ENCODE measurements at regions not wholly inside any gene's neighbourhood (a gene's known extent, or its start where the extent isn't known, plus 50 kb on each side); places are given as distances from the start of the nearest gene placed in this dataset.
"Not testable (repeated sequence)": the region's sequence is repeated elsewhere in the genome, so short reads cannot be mapped to it uniquely, and the experiment has no call there.

DNA sequence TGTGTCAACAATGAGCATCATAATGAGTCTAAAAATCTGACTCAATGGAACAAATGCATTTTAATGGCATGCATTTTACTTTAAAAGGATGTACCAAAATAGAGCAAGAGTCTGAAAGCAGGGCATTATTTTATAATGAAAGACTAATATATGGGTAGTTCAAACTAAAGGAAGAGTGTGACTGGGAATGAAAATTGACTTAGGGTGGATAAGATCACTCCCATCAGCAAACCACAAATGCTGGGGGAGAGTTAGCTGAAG lies 114.7 kb downstream of the SOX4 start:
- no peak for DNase-seq (ENCODE audit: low read depth in 3 of 3, low spot score in 2 of 3)

DNA sequence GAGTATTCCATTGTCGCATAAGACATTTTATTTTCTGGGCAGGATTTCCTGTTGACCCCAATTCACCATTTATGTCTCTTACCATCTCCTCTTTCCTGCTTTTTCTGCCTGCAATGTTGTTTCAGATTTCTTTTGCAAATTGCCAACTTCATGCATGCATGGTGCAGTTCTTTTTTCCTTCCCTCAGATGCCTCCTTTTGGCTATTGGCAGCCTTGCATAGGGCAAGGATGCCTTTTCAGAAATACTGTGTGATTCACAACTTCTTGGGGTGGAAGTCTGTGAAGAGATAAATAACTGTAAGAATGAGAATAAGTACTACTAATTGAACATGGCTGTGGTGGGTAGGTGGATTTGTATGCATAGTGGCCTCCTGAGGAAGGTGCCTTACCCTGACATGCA lies 116.7 kb downstream of the SOX4 start:
- DNase-seq (ENCODE audit: low read depth in 3 of 3, low spot score in 2 of 3): no peak

DNA sequence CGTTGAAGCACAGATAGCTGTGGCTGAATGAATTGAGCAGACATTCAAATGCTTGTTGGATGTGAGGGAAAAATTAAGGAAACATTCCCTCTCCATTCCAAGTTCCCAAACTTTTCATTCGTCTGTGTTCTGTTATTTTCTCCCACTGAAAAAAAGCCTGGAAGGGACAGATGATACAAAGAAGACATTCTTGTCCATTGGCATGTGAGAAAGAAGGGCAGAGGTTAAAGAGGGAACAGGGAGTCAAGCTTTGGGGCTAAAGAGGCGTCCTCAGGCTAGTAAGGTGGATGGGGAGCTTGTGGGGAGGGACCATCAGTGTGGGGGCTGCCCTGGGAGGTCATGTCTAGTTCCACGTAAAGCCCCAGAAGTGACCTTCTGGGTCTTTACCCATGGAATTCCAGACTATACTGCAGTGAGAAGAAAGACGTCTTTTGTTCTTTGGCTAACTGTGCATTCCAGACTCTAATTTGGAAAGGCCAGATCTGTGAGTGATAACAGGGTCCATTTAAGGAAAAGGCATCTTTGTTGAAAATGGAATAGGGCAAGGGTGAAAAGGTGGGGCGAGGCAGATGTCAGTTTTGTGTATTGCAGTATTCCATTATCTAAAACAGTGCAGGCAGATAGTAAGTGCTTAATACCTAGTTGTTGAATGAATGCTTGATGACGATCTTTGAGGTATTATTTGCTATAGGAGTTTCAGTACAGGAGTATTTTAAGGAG lies 117.5 kb downstream of the SOX4 start:
- no peak for DNase-seq (ENCODE audit: low read depth in 3 of 3, low spot score in 2 of 3)

DNA sequence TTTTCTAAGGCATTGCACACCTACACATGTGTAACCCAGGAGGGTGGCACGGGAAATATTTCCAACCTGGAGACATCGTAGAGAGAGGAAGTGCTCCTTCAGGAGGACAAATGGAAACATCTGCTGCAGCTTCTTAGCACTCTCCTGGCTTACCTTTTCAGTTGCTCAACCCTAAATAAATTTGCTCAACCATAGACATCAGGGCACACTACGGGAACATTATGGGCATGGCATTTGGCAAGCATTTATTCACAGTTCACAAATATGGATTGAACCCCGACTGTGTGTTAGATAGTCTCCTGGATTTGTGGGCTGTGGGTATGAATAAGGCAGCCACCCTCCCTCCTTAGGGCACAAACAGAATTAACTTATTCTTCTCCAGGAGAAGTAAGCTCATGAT lies 118.7 kb downstream of the SOX4 start:
- no peak for DNase-seq (ENCODE audit: low read depth in 3 of 3, low spot score in 2 of 3)

DNA sequence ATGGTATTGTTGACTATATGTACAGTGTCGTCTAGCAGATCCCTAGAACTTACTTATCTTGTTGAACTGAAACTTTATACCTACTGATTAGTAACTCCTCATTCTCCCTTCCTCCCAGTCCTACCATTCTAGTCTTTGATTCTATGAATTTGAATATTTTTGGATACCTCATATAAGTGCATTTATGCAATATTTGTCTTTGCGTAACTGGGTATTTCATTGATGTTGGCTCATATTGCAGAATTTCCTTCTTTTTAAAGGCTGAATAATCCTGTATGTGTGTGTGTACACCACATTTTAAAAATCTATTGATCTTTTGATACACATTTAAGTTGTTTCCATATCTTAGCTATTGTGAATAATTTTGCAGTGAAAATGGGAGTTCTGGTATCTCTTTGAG lies 119.9 kb downstream of the SOX4 start:
- DNase-seq (ENCODE audit: low read depth in 3 of 3, low spot score in 2 of 3): no peak

DNA sequence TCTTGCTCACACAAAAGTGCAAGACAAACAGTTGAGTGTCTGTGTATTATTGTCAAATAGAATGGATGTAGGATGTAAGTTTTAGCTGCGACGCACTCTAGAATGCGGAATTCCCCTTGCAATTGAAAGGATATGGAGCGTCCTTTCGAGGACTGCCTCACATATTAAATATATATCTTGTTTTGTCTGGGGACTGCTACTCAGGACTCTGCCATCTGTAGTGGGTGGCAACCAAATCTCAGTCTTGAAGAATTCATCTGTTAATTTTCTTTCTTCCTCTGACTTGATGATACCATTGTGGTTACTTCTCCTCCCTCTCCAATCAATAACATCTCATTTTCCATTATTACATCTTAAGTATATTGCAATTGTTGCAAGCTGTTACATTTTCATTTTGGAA lies 121.6 kb downstream of the SOX4 start:
- DNase-seq (ENCODE audit: low read depth in 3 of 3, low spot score in 2 of 3): no peak

DNA sequence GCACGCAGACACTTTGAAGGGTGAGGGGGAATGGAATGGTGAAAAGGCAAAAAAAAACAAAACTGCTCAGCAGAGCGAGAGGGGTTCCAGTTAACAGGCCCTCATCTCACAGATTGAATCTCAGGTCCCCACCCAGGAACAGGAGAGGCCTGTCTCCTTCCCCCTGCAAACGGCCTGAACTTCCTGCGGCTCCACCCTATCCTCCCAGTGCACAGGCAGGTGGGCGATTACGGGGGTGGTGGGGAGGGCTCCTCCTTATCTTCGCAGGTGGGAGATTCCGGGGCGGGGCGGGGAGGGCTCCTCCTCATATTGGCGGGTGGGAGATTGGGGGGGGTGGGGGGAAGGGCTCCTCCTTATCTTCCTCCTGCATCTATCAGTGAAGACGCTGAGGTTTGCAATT lies 129.0 kb downstream of the SOX4 start:
- no peak for DNase-seq (ENCODE audit: low read depth in 3 of 3, low spot score in 2 of 3)

DNA sequence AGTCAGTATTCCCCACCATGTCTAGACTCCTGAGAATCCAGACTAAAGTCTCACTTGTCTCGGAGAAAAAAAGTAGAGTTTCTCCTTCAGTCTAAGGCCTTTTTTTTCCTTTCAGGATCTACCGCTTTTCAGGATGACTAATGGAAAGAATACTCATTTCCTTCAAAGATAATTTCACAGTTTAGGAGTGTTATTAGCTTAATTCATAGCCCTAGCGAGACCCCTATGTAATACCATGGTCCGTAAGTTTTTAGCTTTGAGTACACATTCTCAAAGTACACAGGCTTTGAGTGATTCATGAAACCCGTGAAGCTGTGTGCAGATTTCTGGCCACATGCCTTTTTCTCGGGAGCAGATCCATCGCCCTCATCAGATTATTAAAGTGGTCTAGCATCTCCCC lies 133.1 kb downstream of the SOX4 start:
- no peak for DNase-seq (ENCODE audit: low read depth in 3 of 3, low spot score in 2 of 3)

DNA sequence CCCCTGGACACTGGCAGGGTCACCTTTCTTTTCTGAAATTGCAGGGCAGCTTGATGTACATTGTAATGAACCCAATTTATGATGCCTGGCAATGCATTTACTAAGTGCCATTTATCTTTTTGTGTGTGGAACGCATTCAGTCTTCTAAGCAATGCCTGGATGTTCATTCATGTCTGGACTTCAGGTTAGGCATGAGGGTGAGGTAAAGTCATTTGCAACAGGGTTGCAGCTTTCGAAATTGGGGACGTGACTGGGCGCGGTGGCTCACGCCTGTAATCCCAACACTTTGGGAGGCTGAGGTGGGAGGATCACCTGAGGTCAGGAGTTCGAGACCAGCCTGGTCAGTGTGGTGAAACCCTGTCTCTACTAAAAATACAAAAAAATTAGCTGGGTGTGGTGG lies 134.6 kb downstream of the SOX4 start:
- no peak for DNase-seq (ENCODE audit: low read depth in 3 of 3, low spot score in 2 of 3)

DNA sequence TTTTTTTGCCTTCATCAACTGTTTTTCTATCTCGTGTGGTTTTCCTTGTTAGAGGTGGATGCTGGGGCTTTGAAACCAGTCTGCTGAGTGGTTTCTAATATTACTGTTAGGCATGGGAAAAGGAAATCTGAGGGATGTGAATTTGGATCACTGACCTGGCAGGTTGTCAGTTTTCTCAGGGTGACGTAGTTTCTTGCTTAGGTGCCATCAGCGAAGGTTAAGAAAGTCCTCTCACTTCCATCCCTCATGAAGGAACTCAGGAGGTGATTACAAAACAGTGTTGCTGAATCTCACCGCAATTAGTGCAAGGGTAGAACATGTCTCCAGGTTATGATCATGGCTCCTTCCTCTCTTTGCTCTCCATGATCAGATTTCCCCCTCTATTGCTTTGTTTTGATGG lies 135.9 kb downstream of the SOX4 start:
- DNase-seq (ENCODE audit: low read depth in 3 of 3, low spot score in 2 of 3): no peak

DNA sequence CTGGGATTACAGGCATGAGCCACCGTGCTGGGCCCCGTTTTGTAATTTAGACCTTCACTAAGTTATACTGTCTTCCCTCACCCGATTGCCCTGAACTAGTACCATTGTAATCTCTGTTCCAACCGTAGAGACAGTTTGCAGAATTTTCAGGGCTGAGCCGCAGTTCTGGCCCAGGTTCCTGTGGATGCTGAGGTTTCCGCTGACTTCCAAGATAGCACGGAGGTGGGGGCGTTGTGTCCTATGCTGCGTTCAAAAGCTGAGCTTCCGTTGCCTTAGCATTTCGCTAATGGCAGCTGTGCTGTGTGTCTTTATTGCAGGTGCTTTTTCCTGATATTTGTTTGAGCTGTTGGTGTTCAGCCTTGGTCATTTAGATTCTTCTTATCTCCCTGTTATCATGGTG lies 137.0 kb downstream of the SOX4 start:
- no peak for DNase-seq (ENCODE audit: low read depth in 3 of 3, low spot score in 2 of 3)

DNA sequence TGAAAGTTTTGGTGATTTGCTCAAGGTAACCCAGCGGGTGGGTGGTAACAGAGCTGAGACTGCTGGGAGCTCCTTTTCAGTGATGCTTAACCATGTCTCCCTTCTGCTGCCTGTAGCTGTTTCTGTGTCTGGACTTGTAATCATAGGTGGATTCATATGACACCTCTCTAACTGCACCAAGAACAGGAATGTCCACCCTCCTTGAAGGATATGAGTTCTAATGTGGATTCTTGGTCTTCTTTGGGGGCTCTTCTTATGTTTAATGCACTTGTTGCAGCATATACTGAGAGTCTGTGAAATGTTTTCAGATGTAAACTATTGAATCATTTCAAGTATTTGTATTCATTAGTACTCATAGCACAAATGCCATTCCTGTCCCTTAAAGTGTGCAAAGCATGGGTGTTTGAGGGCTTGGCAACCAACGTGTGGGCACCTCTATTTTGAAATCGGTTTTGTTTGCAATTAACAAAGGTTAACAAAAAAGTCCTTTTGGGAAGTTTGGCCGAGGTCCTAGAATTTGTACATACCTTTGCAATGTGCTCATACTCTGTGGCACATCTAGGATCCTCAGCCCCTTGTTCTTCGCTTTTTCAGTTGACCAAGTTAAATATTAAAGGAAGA lies 138.0 kb downstream of the SOX4 start:
- no peak for DNase-seq (ENCODE audit: low read depth in 3 of 3, low spot score in 2 of 3)

DNA sequence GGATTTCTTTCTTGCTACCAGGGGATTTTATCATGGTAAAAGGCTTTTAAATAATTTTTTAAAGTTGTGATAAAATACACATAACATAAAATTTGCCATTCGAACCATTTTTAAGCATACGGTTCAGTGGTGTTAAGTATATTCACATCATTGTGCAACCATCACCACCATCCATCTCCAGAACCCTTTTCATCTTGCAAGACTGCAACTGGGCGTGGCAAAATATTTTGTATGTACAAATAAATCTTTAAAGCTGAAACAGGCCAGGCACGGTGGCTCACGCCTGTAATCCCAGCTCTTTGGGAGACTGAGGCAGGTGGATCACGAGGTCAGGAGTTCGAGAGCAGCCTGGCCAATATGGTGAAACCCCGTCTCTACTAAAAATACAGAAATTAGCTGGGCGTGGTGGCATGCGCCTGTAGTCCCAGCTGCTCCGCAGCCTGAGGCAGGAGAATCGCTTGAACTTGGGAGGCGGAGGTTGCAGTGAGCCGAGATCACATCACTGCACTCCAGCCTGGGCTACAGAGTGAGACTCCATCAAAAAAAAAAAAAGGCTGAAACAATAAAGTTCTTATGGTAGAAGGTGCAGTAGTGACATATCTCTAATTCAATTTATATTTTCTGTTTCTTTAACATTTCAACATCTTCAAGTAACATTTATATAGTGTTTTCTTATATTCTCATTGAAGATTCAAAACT lies 138.6 kb downstream of the SOX4 start:
- DNase-seq (ENCODE audit: low read depth in 3 of 3, low spot score in 2 of 3): not testable (repeated sequence)

DNA sequence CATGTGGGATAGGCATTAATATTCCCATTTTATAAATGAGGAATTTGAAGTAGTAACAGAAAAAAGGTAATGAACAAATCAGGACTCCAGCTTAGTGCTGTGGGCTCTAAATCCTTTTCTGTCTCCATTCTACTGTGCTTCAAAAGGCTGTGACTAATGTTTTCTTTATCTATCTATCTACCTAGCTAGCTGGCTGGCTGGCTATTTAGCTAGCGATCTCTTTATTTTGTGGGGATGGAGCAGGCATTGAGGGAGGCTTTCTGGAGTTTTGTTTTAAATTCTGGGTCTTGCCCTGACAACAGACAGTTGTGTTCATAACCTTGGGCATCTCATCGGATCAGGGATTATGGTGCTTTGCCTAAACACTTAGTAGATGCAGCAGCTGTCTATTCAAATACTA lies 139.2 kb downstream of the SOX4 start:
- no peak for DNase-seq (ENCODE audit: low read depth in 3 of 3, low spot score in 2 of 3)

DNA sequence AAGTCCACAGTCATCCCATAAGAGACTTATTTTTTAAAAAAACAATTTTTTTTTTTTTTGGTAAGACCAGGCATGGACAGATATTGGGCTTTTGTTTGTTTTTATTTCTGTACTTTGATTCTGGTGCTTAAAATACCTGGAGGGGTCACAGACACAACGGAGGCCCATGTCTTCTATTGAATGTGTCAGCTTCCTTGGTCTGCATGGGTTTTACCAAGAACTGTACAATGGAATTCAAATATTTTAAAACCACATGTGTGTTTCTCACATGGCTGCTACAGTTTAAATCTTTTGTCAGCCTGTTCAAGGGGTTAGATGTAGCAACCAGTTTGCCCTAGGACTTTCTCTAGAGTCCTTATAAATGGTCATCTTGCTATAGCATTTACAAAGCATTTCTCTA lies 139.8 kb downstream of the SOX4 start:
- no peak for DNase-seq (ENCODE audit: low read depth in 3 of 3, low spot score in 2 of 3)

DNA sequence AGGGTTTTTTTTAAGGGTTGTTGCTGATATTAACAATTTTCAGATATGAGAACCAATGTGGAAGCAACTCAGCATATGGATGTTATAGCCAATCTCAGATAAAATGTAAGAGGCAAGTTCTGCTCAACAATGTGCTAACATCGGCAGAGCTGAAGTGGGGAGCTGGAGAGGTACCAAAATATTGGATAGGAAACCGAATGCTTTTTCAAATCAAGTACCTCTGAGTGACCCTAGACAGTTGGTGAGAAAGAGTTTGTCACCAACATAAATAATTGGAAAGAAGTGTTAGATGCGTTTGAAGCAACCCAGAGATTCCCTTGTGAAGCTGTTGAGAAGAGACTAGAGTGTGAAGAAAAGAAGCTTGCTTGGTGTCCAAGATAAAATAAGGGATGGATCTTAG lies 140.7 kb downstream of the SOX4 start:
- no peak for DNase-seq (ENCODE audit: low read depth in 3 of 3, low spot score in 2 of 3)

DNA sequence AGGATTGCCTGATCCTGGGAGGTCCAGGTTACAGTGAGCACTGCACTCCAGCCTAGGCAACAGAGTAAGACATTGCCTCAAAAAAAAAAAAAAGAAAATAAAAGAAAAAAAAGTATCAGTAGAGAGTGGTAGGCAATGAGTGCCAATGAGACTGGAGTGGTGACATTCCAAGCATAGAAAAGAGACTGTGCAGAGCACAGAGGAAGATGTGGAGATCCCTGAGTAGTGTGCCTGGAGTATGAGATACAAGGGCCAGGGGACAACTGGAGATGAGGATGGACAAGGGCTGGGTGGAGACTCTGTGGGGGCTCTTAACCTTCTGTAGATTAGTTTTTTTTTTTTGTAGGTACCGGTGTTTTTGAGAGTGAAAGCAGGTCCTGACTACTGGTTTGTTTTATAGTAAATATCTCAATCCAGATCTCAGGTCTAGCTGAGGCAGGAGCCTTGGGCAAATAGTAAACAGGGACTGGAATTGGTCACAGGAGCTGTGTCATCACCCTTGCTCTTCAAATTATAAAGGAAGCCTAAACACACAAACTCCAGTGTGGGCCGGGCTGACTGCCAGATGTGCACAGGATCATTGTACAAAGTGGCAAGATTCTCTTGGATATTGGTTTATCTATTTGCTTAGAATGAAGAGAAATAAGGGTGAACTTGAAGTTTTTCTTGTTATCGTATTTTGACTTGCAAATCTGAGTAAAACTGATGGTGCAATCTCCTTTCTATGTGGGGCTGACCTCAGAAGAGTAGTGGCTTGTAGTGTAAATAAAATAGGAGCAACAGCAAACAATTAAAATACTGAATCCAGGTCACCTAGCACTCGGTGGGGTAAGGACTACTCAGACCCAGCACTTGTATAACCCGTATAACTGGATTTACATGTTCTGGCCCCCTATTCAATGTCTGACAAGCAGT lies 144.9 kb downstream of the SOX4 start:
- no peak for DNase-seq (ENCODE audit: low read depth in 3 of 3, low spot score in 2 of 3)

DNA sequence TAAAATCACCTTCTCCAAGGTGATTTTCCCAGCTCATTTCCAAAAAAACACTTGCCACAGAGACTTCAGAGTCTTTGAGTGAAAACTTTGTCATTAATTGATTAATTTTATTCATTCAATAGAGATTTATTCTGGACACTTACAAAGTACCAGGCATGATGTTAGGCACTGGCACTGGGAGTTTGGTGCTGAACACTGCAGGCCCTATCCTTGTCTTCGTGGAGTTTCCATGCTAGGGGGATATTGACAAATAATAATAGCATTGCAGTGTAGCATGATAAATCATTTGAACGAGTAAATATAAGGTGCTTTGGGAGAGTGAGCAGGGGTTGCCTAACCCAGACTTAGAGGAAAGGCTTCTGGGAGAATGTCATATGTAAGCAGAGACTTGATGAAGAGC lies 145.7 kb downstream of the SOX4 start:
- DNase-seq (ENCODE audit: low read depth in 3 of 3, low spot score in 2 of 3): no peak

DNA sequence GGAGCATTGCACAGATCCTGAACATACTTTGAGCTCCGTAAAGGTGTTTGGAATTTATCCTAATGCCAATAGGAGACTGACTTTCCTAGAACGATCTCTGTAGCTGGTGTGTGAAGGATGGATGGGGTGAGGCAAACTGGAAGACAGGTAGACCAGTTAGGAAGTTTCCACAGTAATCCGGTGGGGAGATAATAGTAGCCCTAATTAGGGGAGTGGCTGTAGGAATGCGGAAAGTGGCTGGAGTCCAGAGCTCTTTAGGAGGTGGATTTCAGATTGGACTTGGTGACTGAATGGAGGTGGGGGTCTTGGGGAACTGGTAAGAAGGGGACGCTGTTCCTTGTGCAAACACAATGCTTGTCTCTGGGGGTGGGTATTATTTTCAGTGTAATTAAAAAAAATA lies 146.3 kb downstream of the SOX4 start:
- no peak for DNase-seq (ENCODE audit: low read depth in 3 of 3, low spot score in 2 of 3)

DNA sequence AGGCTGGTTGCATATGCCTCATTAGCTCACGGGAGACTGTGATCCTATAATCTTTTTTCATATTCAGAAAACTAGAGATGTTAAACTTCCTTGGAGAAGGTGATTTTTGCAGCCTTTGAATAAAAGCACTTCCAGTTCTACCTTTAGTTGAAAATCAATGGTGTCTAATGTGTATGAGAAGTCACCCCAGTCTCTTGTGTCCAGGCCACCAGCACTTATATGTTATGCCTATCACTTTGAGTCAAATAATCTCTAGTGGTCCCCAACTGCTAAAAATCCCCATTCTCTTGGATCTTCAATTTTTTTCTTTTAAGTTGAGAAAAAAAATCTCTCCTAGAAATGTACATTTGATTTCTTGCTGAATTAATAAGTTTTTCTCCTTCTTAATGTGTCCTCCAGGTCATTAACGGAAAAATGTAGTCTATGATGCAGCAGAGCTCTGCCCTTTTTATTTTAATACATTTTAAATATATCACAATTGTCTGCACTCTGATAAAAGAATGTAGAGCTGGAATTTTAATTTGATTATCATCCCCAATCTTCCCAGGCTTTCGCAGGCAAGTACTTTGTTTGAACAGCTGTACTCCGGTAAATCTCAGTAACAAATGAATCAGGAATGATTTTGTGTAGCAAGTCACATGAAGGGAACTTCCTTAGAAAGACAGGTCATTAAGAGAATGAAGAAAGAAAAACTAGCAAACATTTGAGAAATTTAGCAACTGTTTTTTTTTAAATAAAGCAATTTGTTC lies 147.0 kb downstream of the SOX4 start:
- no peak for DNase-seq (ENCODE audit: low read depth in 3 of 3, low spot score in 2 of 3)

Data from right renal cortex interstitium (tissue), 3 donors.